ENCODE measurements at regions not wholly inside any gene's neighbourhood (a gene's known extent, or its start where the extent isn't known, plus 50 kb on each side); places are given as distances from the start of the nearest gene placed in this dataset.
A peak's percentile ranks its signal among the peaks of the same experiment; 100 is the strongest.

DNA sequence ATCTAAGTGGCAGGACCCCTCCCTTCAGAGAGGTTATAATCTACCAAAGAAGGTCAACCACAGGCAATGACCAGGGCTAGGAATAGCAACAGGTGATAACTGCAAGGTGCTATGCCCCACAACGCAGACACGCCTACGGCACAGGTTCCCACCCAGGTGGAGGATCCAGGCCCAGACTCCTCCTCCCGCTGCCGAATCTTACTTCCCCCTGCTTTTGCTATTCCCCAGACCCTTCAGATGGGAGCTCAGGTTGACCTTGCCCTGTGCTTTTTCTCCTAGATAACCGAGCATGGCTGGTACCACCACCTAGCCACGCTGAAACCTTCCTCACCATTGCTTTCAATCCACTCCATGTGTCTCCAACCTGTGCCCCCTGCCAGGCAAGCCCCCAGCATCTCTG, 142.2 kb upstream of the IGF1R start:
- peaks cover 20% of the 10 kb centered on the region for H3K4me1 ChIP-seq
- DNase-seq (ENCODE audit: low spot score in 2 of 2) = no peak
- no peak for TF ChIP-seq POLR2AphosphoS5 (IDR thresholded peaks at IDR 0.05)
- peak overlapping the region; percentile 16 for H3K27ac ChIP-seq
- no peaks in the 10 kb centered on the region for H3K36me3 ChIP-seq
- WGBS = 77% methylated on average over 7 of the region's 7 CpGs
- no peaks in the 10 kb centered on the region for H3K9me3 ChIP-seq
- H3K4me3 ChIP-seq = no peak overlapping the region
- H3K27me3 ChIP-seq = peaks cover 12% of the 10 kb centered on the region

DNA sequence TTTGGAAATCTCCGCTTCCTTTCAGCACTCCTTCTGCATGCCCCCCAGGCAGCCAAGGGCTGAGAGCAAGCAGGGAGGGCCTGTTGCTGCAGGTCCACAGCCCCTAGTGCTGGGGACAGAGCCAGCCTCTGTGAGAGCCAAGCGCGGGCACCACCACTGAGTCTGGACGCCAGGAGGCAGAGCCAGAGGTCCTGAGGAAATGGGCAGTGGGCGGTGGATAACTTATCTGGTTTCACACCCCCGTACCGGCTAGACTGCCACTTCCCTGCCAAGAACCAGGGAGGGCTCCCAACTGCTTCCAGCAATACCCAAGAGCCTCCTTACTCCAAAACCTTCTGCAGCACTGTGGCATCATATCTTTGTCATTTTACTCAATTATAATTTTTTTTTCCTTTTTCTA, 141.6 kb upstream of the IGF1R start:
- 32% methylated on average over 7 of the region's 7 CpGs for WGBS
- DNase-seq (ENCODE audit: low spot score in 2 of 2) = no peak
- H3K27ac ChIP-seq = no peak overlapping the region

DNA sequence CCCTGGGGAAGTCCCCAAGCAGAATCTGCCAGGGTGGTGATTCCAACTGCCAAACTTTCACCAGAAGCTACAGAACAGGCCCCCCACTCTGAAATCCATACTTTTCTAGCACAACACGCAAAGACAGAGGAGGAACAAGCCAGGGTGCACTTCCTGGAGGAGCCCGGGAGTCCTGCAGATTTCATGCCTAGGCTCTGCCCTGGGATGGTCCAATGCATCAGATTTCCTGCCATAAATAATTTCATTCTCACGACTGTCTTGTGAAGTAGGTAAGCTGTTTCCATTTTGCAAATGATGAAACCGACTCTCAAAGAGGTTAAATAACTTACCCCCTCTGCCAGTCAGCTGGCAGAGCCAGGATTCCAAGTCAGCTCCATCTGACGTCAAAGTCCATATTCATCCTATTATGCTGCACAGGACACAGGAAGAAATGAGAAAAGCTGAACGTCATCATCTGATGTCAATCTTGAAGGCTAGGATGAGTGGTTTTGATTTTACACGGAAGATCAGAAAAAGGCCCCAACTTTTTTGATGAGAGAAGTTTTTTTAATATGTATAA, 134.8 kb upstream of the IGF1R start:
- no peaks in the 10 kb centered on the region for H3K27me3 ChIP-seq
- no peak overlapping the region for H3K4me3 ChIP-seq
- no peaks in the 10 kb centered on the region for H3K9me3 ChIP-seq
- no peak for TF ChIP-seq EP300 (IDR thresholded peaks at IDR 0.05)
- no peak for TF ChIP-seq POLR2A (IDR thresholded peaks at IDR 0.05)
- H3K4me1 ChIP-seq = no peaks in the 10 kb centered on the region
- DNase-seq (ENCODE audit: low spot score in 2 of 2) = no peak
- H3K36me3 ChIP-seq = no peaks in the 10 kb centered on the region
- WGBS = 56% methylated on average over 7 of the region's 7 CpGs
- no peak overlapping the region for H3K27ac ChIP-seq

More for the DNA sequence above, 141.6 kb upstream of the IGF1R start:
- Histone ChIP-seq H3K27me3 (peaks cover 6% of the 10 kb centered on the region), H3K4me1 (peaks cover 20% of the 10 kb centered on the region), H3K4me3 (no peak overlapping the region), H3K9me3 (no peaks in the 10 kb centered on the region), H3K36me3 (no peaks in the 10 kb centered on the region)
- TF ChIP-seq, protein P1, sequence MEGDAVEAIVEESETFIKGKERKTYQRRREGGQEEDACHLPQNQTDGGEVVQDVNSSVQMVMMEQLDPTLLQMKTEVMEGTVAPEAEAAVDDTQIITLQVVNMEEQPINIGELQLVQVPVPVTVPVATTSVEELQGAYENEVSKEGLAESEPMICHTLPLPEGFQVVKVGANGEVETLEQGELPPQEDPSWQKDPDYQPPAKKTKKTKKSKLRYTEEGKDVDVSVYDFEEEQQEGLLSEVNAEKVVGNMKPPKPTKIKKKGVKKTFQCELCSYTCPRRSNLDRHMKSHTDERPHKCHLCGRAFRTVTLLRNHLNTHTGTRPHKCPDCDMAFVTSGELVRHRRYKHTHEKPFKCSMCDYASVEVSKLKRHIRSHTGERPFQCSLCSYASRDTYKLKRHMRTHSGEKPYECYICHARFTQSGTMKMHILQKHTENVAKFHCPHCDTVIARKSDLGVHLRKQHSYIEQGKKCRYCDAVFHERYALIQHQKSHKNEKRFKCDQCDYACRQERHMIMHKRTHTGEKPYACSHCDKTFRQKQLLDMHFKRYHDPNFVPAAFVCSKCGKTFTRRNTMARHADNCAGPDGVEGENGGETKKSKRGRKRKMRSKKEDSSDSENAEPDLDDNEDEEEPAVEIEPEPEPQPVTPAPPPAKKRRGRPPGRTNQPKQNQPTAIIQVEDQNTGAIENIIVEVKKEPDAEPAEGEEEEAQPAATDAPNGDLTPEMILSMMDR (IDR thresholded peaks at IDR 0.05) = no peak
- TF ChIP-seq POLR2A (IDR thresholded peaks at IDR 0.05) = no peak
- no peak for TF ChIP-seq POLR2AphosphoS5 (IDR thresholded peaks at IDR 0.05)
- TF ChIP-seq EP300 (IDR thresholded peaks at IDR 0.05) = no peak

DNA sequence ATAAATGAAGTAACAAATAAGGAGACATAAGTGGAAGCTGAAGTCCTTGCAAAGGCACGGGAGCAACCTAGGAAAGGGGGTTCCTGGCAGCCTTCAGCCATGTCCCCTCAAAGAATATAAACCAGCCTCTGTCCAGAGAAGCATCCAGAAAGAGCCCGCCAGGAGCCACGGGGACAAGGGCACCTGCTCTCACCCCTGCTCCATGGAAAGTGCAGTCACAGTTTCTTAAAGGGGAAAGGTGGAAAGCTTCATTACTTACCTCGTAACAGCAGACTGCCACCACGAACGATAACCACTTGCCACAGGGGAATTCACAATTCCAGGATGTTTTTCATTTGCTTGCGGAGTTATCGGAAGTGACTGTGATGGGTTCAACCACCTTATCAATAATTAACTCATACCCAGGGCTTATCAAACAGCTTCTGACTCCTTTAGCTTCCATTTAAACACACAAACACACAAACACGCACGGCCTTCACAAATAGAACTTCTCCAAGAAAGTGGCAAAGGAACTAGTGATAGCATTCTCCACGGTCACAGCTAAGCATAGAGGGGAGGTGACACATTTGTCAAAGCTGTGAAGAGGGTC, 134.2 kb upstream of the IGF1R start:
- TF ChIP-seq POLR2A (IDR thresholded peaks at IDR 0.05) = no peak
- TF ChIP-seq, protein P1 (IDR thresholded peaks at IDR 0.05) = no peak
- no peak for TF ChIP-seq EP300 (IDR thresholded peaks at IDR 0.05)
- TF ChIP-seq POLR2AphosphoS5 (IDR thresholded peaks at IDR 0.05) = no peak
- WGBS = 85% methylated on average over 11 of the region's 11 CpGs
- Histone ChIP-seq H3K4me3 (no peak overlapping the region), H3K36me3 (no peaks in the 10 kb centered on the region), H3K27me3 (no peaks in the 10 kb centered on the region), H3K9me3 (no peaks in the 10 kb centered on the region), H3K4me1 (no peaks in the 10 kb centered on the region), H3K27ac (no peak overlapping the region)
- no peak for DNase-seq (ENCODE audit: low spot score in 2 of 2)

DNA sequence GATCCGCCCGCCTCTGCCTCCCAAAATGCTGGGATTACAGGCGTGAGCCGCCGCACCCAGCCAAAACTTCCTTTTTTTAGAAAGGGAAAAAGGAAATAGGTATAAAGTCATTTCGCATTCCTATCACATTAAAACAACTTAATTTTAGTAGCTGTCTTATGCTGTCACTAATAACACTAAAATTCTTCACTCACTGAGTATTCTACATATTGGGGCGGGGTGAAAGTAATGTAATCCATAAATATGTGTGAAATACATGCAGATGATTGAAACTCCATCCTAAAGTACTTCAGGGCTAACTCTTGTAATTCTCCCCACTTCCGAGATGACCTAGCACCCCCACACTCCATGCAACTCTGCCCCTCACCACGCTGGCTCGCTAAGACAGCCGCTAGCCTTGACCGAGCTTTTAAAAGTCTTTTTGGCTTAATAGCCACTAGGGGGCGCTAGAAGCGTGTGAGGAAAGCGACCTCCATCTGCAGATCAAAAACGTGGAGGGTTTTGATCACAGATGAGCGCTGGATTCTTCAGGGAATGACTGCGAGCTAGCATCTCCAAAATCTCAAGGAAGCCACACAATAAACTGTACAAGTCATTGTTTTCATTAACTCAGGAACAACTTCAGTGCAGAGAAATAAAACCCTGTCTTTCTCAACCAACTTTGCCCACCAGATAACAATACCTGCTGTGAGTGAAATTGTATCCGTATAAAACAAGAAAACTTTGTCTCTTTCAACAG, 129.3 kb upstream of the IGF1R start:
- Histone ChIP-seq H3K4me1 (no peaks in the 10 kb centered on the region), H3K27me3 (no peaks in the 10 kb centered on the region), H3K27ac (no peak overlapping the region), H3K9me3 (no peaks in the 10 kb centered on the region), H3K4me3 (no peak overlapping the region), H3K36me3 (no peaks in the 10 kb centered on the region)
- DNase-seq (ENCODE audit: low spot score in 2 of 2) = no peak
- 32% methylated on average over 19 of the region's 19 CpGs for WGBS
- TF ChIP-seq, protein P1 (IDR thresholded peaks at IDR 0.05) = peak; percentile 63 to 85
- TF ChIP-seq POLR2A (IDR thresholded peaks at IDR 0.05) = no peak
- no peak for TF ChIP-seq POLR2AphosphoS5 (IDR thresholded peaks at IDR 0.05)
- TF ChIP-seq EP300 (IDR thresholded peaks at IDR 0.05) = no peak

DNA sequence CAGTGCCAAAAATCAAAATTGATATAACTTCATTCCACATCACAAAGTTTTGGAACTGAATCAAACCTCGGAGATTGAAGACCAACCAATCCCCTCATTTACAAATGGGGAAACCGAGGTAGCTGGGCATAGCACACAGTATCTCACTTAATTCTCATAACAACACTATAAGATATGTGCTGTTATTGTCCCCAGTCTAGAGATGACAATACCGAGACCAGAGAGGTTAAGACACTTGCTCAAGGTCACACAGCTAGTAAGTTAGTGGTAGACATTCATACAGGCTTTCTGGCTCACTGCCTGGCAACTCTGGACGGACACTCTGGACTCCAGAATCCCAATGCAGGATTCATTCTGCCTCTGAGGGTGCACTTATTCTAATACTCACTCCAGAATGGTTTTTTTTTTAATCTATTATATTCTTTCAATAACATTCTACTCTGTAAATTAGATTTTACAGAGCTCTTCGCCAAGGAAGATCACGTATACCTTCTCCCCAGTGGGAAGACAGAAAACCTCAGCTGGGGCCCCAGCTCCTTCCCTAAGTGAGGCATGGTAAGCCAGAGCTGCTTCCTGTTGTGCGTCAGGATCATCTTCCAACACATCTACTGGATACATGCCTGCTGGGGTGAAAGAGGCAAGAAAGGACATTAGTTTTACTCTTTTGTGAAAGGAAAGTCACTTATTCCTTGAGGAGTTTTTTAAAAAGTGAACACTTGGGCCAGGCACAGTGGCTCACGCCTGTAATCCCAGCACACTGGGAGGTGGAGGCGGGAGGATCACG, 128.4 kb upstream of the IGF1R start:
- TF ChIP-seq POLR2AphosphoS5 (IDR thresholded peaks at IDR 0.05) (no peak), POLR2A (IDR thresholded peaks at IDR 0.05) (no peak), EP300 (IDR thresholded peaks at IDR 0.05) (no peak)
- TF ChIP-seq, protein P1 (IDR thresholded peaks at IDR 0.05) = no peak
- no peak overlapping the region for H3K4me3 ChIP-seq
- no peaks in the 10 kb centered on the region for H3K27me3 ChIP-seq
- no peaks in the 10 kb centered on the region for H3K4me1 ChIP-seq
- no peak overlapping the region for H3K27ac ChIP-seq
- no peaks in the 10 kb centered on the region for H3K36me3 ChIP-seq
- no peak for DNase-seq (ENCODE audit: low spot score in 2 of 2)
- 76% methylated on average over 10 of the region's 10 CpGs for WGBS
- H3K9me3 ChIP-seq = no peaks in the 10 kb centered on the region

All from suprapubic skin (tissue), 4 donors.